PFSK-1 (cell line): ENCODE measurements at regions not wholly inside any gene's neighbourhood (a gene's known extent, or its start where the extent isn't known, plus 50 kb on each side); places are given as distances from the start of the nearest gene placed in this dataset.

Experiments used
- FOXP2 ChIP-seq: optimal IDR thresholded peaks from 2 replicates; pipeline ENCODE3; 2011; ENCODE audit warnings: borderline replicate concordance, control low read depth, inconsistent platforms; ENCODE audit not compliant: insufficient read depth; ENCODE audit errors: extremely low read length, extremely low read depth
- SIN3A ChIP-seq: IDR thresholded peaks from 2 replicates; pipeline ENCODE4 v1.6.1; 2012; ENCODE audit warnings: mild to moderate bottlenecking, low read length, moderate library complexity, borderline replicate concordance; ENCODE audit not compliant: insufficient read depth
- TAF1 ChIP-seq: IDR thresholded peaks from 2 replicates; pipeline ENCODE4 v1.6.1; 2012; ENCODE audit warnings: low read length, control low read depth, borderline replicate concordance; ENCODE audit not compliant: insufficient read depth
- TF ChIP-seq, protein P1 (sequence below), 2 experiments: IDR thresholded peaks; 2 replicates each; pipeline versions ENCODE4 v1.6.1 to v1.8.0; 2011 to 2012; ENCODE audit warnings: low read depth in 2 of 2, low read length in 2 of 2, control low read depth in 1 of 2, inconsistent platforms in 1 of 2, mild to moderate bottlenecking in 1 of 2, moderate library complexity in 1 of 2; ENCODE audit not compliant: insufficient read depth in 1 of 2

DNA sequence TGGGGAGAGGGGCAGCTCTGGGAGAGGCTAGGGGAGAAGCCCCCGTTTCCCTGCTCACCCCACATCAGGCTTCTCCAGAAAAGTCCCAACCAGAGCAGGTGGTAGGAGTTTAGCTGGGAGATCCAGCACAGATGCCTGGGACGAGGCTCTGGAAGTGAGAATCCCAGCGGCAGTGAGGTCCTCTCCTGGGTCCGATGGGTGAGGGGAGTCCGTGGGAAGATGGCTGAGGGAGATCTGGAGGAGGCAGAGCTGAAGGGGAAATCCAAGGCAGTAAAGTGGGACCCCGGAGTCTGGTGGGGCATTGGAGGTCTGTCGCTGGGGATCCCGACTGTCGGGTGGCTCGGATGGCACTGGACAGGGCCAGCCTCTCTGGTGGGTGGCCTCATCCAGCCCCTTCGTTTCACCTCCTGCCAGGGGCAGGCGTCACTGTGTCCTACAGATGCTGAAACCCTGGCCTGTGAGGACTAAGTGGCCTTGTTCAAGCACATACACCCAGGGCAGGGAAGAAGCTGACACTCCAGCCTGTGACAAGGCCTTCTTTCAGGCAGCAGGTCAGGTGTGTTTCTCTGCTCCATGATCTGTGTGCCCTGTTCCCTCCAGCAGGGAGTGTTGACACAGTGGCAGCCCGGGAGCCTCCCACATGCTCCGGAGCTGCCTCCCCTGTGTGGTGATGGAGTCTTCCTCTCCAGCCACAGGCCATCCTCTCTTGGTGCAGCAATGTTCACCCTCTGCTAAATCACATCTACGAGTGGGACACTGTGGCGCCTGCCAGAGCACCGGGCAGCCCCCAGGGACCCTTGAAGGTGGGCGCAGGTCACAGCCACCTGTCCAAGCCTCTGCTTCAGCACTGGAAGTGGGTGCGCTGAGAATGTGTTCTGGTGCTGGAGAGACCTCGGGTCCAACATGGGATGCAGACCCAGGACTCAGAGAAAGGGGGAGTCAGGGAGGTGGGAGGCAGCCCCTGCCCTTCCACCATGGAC is 850.8 kb downstream of the BRD1 start:
- TF ChIP-seq, protein P1, sequence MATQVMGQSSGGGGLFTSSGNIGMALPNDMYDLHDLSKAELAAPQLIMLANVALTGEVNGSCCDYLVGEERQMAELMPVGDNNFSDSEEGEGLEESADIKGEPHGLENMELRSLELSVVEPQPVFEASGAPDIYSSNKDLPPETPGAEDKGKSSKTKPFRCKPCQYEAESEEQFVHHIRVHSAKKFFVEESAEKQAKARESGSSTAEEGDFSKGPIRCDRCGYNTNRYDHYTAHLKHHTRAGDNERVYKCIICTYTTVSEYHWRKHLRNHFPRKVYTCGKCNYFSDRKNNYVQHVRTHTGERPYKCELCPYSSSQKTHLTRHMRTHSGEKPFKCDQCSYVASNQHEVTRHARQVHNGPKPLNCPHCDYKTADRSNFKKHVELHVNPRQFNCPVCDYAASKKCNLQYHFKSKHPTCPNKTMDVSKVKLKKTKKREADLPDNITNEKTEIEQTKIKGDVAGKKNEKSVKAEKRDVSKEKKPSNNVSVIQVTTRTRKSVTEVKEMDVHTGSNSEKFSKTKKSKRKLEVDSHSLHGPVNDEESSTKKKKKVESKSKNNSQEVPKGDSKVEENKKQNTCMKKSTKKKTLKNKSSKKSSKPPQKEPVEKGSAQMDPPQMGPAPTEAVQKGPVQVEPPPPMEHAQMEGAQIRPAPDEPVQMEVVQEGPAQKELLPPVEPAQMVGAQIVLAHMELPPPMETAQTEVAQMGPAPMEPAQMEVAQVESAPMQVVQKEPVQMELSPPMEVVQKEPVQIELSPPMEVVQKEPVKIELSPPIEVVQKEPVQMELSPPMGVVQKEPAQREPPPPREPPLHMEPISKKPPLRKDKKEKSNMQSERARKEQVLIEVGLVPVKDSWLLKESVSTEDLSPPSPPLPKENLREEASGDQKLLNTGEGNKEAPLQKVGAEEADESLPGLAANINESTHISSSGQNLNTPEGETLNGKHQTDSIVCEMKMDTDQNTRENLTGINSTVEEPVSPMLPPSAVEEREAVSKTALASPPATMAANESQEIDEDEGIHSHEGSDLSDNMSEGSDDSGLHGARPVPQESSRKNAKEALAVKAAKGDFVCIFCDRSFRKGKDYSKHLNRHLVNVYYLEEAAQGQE (IDR thresholded peaks at IDR 0.05; ENCODE audit: insufficient read depth in 1 of 2, low read depth in 2 of 2, low read length in 2 of 2), result no peak
- TF ChIP-seq FOXP2 (no peak), SIN3A (no peak), TAF1 (no peak)
